ENCODE measurements at regions not wholly inside any gene's neighbourhood (a gene's known extent, or its start where the extent isn't known, plus 50 kb on each side); places are given as distances from the start of the nearest gene placed in this dataset.

DNA sequence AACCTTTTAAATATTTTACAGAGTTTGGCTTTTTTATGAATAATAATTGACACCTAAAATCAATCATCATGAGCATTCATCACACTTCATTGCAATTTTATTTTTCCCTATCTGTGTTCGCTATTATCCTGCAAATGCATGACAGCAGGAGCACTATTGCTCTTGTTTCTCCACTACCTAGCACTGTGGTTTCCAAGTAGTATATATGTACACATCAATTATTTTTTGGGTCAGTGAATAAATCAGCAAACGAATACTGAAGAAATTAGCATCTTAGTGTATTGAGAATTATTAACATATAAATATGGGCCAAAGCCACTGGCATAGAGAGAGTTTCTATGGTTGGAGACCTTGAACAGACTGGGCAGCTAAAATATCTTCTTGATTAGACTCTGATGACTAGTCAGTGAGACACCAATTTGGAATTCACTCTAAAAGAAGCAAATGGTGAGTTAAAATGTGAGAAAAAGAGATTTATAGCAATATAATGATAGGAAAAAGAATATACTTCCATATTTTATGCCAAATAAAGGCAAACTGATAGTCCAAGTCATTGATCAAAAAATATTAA lies 731.1 kb upstream of the LUZP2 start:
- intact Hi-C loops (cut with DNase I, micrococcal nuclease), result no loop called here

DNA sequence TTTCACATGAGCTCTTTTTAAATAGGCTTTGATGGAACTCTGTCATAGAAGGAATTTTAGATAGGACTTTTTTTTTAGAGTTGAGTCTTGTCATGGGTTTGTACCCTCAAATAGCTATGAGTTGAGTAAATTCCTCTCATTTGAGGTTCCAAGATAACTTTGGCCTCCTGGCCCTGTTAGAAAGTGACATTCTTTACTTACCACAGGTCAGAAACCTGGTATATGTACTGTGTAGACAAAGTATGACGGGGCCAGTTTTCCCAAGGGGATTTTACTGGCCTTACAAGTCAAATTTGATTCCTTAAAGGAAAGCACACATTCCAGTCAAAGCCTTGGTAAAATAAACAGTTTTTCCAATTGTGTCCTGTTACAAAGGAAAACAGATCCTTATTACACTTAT lies 729.3 kb upstream of the LUZP2 start:
- CTCF ChIA-PET, result no interaction called here
- Histone ChIP-seq H3K27me3 (ENCODE audit: control insufficient read depth in 1 of 2, insufficient read depth in 2 of 2, low read length in 2 of 2) (no peaks in the 10 kb centered on the region), H3K27ac (ENCODE audit: low read depth in 1 of 2, low read length in 2 of 2) (no peak overlapping the region), H3K4me1 (ENCODE audit: insufficient read depth, low read length) (no peaks in the 10 kb centered on the region), H3K4me3 (ENCODE audit: low read length) (no peak overlapping the region), H3K9me3 (ENCODE audit: control insufficient read depth in 1 of 2, insufficient read depth in 1 of 2, low read length in 2 of 2) (no peaks in the 10 kb centered on the region), H3K36me3 (ENCODE audit: insufficient read depth, low read length) (no peaks in the 10 kb centered on the region)
- no peak overlapping the region for H3K27ac Mint-ChIP-seq
- H3K4me1 Mint-ChIP-seq (ENCODE audit: low read depth), result no peaks in the 10 kb centered on the region
- no peaks in the 10 kb centered on the region for H3K27me3 Mint-ChIP-seq
- ATAC-seq (ENCODE audit: poor library complexity) (no peak), DNase-seq (no peak)
- TF ChIP-seq, protein P1, sequence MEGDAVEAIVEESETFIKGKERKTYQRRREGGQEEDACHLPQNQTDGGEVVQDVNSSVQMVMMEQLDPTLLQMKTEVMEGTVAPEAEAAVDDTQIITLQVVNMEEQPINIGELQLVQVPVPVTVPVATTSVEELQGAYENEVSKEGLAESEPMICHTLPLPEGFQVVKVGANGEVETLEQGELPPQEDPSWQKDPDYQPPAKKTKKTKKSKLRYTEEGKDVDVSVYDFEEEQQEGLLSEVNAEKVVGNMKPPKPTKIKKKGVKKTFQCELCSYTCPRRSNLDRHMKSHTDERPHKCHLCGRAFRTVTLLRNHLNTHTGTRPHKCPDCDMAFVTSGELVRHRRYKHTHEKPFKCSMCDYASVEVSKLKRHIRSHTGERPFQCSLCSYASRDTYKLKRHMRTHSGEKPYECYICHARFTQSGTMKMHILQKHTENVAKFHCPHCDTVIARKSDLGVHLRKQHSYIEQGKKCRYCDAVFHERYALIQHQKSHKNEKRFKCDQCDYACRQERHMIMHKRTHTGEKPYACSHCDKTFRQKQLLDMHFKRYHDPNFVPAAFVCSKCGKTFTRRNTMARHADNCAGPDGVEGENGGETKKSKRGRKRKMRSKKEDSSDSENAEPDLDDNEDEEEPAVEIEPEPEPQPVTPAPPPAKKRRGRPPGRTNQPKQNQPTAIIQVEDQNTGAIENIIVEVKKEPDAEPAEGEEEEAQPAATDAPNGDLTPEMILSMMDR (IDR thresholded peaks at IDR 0.05), result no peak
- peaks cover 11% of the 10 kb centered on the region for H3K9me3 Mint-ChIP-seq
- H3K36me3 Mint-ChIP-seq (ENCODE audit: low read depth), result no peaks in the 10 kb centered on the region
- H3K4me3 Mint-ChIP-seq, result no peak overlapping the region
- POLR2A ChIA-PET, result no interaction called here
- intact Hi-C loops (cut with DNase I, micrococcal nuclease), result no loop called here

More for the DNA sequence above, 731.1 kb upstream of the LUZP2 start:
- CTCF ChIA-PET, result no interaction called here
- no peak overlapping the region for H3K4me3 ChIP-seq (ENCODE audit: low read length)
- H3K27me3 ChIP-seq (ENCODE audit: control insufficient read depth in 1 of 2, insufficient read depth in 2 of 2, low read length in 2 of 2), result no peaks in the 10 kb centered on the region
- ATAC-seq (ENCODE audit: poor library complexity) (no peak), DNase-seq (no peak)
- POLR2A ChIA-PET, result no interaction called here
- Mint-ChIP-seq H3K9me3 (peaks cover 14% of the 10 kb centered on the region), H3K4me3 (no peak overlapping the region), H3K27me3 (no peaks in the 10 kb centered on the region), H3K27ac (no peak overlapping the region), H3K36me3 (ENCODE audit: low read depth) (no peaks in the 10 kb centered on the region), H3K4me1 (ENCODE audit: low read depth) (no peaks in the 10 kb centered on the region)
- H3K36me3 ChIP-seq (ENCODE audit: insufficient read depth, low read length), result no peaks in the 10 kb centered on the region
- no peak overlapping the region for H3K27ac ChIP-seq (ENCODE audit: low read depth in 1 of 2, low read length in 2 of 2)
- H3K4me1 ChIP-seq (ENCODE audit: insufficient read depth, low read length), result no peaks in the 10 kb centered on the region
- TF ChIP-seq, protein P1 (IDR thresholded peaks at IDR 0.05), result no peak
- no peaks in the 10 kb centered on the region for H3K9me3 ChIP-seq (ENCODE audit: control insufficient read depth in 1 of 2, insufficient read depth in 1 of 2, low read length in 2 of 2)

DNA sequence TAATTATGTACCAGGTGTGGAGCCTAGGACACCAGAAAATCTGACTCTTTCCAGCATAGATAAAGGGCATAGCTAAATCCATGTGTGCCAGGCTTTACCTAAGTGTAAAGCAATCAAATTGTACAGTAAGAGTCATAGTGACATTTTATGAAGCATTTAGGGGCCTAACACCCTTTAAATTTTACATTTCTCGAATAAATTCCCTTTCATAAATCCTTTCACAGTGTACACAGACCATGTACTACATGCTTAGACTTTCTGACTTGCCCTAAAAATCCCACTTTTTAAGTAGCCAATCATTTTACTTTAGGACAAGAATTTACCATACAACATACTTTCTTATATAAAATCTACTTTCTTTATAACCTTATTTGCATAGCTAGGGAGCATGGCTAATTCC lies 727.6 kb upstream of the LUZP2 start:
- Histone ChIP-seq H3K4me1 (ENCODE audit: insufficient read depth, low read length) (no peaks in the 10 kb centered on the region), H3K9me3 (ENCODE audit: control insufficient read depth in 1 of 2, insufficient read depth in 1 of 2, low read length in 2 of 2) (no peaks in the 10 kb centered on the region), H3K36me3 (ENCODE audit: insufficient read depth, low read length) (no peaks in the 10 kb centered on the region), H3K4me3 (ENCODE audit: low read length) (no peak overlapping the region), H3K27me3 (ENCODE audit: control insufficient read depth in 1 of 2, insufficient read depth in 2 of 2, low read length in 2 of 2) (no peaks in the 10 kb centered on the region), H3K27ac (ENCODE audit: low read depth in 1 of 2, low read length in 2 of 2) (no peak overlapping the region)
- intact Hi-C loops (cut with DNase I, micrococcal nuclease), result no loop called here
- Mint-ChIP-seq H3K27me3 (no peaks in the 10 kb centered on the region), H3K4me1 (ENCODE audit: low read depth) (no peaks in the 10 kb centered on the region), H3K36me3 (ENCODE audit: low read depth) (no peaks in the 10 kb centered on the region), H3K27ac (no peak overlapping the region), H3K9me3 (peaks cover 10% of the 10 kb centered on the region), H3K4me3 (no peak overlapping the region)
- DNase-seq (no peak), ATAC-seq (ENCODE audit: poor library complexity) (no peak)
- CTCF ChIA-PET, result no interaction called here
- POLR2A ChIA-PET, result no interaction called here
- TF ChIP-seq, protein P1 (IDR thresholded peaks at IDR 0.05), result no peak
